Testis (tissue), 2 donors: ENCODE measurements at regions not wholly inside any gene's neighbourhood (a gene's known extent, or its start where the extent isn't known, plus 50 kb on each side); places are given as distances from the start of the nearest gene placed in this dataset.
"Not testable (repeated sequence)": the region's sequence is repeated elsewhere in the genome, so short reads cannot be mapped to it uniquely, and the experiment has no call there.

Experiments used
- POLR2A ChIP-seq: fragments of 450-650 bp; IDR thresholded peaks from one replicate; pipeline ENCODE4 v1.6.1; 2017; ENCODE audit warnings: antibody characterized with exemption, mild to moderate bottlenecking, moderate library complexity
- TF ChIP-seq, protein P1 (sequence below), 3 experiments: fragments of 450-650 bp in 2 of 3; fragments of 200-600 bp in 1 of 3; sonication (generic) in 1 of 3; IDR thresholded peaks; one replicate each; pipeline ENCODE4 v1.5.1; 2016 to 2019; ENCODE audit warnings: antibody characterized with exemption in 3 of 3, mild to moderate bottlenecking in 2 of 3, moderate library complexity in 1 of 3

DNA sequence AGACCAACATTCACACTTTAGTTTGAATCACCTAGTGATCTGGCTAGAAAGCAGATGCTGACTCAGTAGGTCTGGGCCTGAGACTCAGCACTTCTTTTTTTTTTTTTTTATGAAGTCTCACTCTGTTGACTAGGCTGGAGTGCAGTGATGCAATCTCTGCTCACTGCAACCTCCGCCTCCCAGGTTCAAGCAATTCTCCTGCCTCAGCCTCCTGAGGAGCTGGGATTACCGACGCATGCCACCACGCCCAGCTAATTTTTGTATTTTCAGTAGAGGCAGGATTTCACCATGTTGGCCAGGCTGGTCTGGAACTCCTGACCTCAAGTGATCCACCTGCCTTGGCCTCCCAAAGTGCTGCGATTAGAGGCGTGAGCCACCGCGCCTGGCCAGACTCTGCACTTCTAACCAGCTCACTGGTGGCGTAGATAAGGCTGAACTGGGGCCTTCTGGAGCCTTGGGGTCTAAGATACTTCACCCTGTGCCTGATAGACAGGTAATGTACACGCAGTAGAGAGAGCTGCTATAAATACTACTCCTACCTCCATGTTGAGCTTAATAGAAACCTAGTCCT, 78.3 kb upstream of the FHL2 start:
- TF ChIP-seq, protein P1, sequence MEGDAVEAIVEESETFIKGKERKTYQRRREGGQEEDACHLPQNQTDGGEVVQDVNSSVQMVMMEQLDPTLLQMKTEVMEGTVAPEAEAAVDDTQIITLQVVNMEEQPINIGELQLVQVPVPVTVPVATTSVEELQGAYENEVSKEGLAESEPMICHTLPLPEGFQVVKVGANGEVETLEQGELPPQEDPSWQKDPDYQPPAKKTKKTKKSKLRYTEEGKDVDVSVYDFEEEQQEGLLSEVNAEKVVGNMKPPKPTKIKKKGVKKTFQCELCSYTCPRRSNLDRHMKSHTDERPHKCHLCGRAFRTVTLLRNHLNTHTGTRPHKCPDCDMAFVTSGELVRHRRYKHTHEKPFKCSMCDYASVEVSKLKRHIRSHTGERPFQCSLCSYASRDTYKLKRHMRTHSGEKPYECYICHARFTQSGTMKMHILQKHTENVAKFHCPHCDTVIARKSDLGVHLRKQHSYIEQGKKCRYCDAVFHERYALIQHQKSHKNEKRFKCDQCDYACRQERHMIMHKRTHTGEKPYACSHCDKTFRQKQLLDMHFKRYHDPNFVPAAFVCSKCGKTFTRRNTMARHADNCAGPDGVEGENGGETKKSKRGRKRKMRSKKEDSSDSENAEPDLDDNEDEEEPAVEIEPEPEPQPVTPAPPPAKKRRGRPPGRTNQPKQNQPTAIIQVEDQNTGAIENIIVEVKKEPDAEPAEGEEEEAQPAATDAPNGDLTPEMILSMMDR (IDR thresholded peaks at IDR 0.05): not testable (repeated sequence)
- not testable (repeated sequence) for TF ChIP-seq POLR2A
